ENCODE measurements at regions not wholly inside any gene's neighbourhood (a gene's known extent, or its start where the extent isn't known, plus 50 kb on each side); places are given as distances from the start of the nearest gene placed in this dataset.
"Not testable (repeated sequence)": the region's sequence is repeated elsewhere in the genome, so short reads cannot be mapped to it uniquely, and the experiment has no call there.

GRCh38 chr7:101712652-101713051 lies 83.6 kb upstream of the MYL10 start:
- no peak for DNase-seq

- DNase-seq, result no peak
Measured at GRCh38 chr7:101714097-101714496, 85.0 kb upstream of the MYL10 start.

DNA sequence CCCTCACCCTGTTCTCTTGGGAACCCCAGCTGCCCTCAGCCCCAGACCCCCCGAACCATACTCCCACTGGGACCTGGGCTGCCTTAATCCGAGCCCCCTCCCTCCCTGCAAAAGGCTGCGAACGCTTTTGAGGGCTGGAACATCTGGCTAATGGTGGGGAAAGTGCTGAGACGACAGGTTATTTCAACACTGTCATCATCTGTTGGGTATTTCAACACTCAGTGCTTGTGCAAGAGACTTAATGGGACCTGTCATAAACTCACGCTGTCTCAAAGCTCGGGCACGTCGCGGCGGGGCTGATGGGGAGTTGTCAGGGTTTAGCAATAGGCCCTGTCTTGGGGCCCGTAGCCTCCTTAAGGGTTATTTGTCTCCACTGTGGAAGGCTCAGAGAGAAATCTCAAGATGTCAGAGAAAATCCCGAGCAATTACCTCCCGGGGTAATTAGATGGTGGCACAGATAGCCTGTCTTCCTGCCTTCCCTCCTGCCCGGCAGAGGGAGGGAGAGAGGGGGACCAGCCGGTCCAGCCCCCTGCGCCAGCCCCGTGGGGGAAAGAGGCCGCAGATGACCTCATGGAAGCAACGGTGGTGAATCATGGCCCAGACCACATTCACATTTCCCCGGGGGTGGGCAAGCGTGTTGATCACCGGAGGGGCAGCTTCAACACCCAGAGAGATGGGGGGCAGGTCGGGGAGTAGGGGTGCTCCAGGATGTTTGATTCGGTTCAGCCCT lies 88.7 kb upstream of the MYL10 start:
- DNase-seq, result no peak

- no peak for DNase-seq
Measured at GRCh38 chr7:101718363-101719122, 89.4 kb upstream of the MYL10 start.

DNA sequence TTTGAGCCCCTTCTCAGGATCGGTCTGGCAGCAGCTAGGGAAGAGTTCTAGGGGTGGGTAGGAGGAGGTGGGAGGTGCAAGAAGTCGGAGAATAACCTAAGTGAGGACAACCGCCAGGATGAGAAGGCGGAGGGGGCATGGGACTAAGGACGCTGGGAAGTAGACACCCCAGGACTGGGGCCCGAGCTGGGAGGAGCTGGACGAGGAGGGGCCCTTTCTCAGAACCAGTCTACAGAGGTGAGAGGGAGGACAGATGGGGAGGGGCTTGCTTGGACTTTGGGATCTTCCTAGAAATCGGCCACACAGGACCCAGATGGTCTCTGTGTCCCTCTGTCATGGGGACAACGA lies 90.0 kb upstream of the MYL10 start:
- DNase-seq, result no peak

DNA sequence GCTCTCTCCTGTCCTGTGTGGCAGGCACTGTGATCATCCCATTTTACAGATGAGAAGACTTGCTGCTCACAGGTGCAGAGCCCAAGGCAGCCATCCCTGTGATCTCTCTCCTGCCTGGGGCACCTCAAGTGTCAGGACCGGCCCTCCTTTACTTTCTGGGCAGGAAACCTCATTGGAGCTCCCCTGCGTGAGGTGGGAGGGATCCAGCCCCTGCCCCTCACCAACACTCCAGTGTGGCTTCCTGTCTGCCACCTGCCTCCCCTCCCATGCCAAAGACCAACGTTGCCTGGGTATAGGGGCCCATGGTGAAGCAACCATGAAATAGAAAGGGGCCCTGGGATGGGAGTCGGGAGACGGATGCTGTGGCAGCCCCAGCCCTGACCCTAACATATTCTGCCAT lies 91.2 kb upstream of the MYL10 start:
- no peak for DNase-seq

DNA sequence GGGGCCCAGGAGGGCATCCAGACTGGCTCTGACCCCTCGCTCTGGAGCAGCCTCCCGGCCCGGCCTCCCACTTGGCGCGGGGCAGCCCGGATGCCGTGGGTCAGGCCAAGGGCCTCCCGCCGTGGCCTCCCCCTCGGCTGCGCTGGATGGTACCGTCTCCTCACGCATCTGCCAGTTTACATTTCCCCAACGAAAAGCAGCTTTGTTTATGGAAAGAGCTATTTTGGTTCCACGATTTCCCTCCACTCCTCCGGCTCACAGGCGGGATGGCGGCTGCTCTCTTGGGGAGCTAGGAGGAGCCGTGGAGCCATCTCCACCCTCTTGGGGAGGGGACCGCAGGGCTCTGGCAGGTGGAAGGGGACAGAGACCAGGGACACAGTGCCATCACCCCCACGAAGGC lies 93.2 kb upstream of the MYL10 start:
- no peak for DNase-seq

DNA sequence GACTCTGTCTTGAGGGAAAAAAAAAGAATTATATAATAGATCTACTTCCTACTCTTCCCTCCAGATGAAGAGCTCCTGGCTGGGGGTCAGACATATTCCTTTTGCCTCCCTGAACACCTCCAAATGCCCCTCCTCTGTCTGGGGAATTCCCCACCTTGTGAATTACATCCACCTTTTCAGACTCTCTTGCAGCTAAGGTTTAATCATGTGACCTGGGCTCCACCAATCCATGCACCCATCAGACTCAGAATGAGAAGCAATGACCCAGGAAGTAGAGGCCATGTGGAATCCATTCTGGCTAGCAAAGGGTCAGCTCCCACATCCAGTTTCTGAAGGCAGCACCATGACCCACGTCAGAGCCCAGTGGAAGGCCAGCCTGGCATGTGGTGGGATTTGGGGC lies 93.6 kb upstream of the CUX1 start:
- no peak for DNase-seq

GRCh38 chr7:101724957-101725356 lies 92.5 kb upstream of the CUX1 start:
- no peak for DNase-seq

GRCh38 chr7:101725921-101726320 lies 91.5 kb upstream of the CUX1 start:
- no peak for DNase-seq

DNA sequence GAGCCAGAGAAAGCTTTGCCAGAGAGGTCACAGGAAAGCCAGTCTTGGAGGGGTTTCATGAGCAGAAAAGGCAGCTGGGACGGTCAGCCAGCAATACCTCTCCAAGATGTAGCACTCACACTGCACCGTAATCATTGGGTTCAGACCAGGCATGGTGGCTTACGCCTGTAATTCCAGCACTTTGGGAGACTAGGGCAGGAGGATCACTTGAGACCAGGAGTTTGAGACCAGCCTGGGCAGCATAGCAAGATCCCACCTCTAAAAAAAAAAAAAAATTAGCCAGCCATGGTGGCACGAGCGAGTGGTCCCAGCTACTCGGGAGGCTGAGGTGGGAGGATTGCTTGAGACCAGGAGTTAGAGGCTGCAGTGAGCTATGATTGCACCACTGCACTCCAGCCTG lies 90.2 kb upstream of the CUX1 start:
- DNase-seq, result no peak

- no peak for DNase-seq
Measured at GRCh38 chr7:101728128-101728527, 89.3 kb upstream of the CUX1 start.

DNA sequence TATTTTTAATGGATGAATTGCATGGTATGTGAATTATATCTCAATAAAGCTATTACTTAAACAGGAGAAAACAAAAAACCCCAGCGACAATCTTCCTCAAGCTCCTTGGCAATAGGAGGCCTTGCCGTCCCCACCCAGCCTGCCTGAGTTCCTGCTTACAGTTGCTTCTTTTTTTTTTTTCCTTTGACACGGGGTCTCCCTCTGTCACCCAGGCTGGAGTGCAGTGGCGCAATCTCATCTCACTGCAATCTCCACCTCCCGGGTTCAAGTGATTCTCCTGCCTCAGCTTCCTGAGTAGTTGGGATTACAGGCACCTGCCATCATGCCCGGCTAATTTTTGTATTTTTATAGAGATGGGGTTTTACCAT lies 88.6 kb upstream of the CUX1 start:
- not testable (repeated sequence) for DNase-seq

DNA sequence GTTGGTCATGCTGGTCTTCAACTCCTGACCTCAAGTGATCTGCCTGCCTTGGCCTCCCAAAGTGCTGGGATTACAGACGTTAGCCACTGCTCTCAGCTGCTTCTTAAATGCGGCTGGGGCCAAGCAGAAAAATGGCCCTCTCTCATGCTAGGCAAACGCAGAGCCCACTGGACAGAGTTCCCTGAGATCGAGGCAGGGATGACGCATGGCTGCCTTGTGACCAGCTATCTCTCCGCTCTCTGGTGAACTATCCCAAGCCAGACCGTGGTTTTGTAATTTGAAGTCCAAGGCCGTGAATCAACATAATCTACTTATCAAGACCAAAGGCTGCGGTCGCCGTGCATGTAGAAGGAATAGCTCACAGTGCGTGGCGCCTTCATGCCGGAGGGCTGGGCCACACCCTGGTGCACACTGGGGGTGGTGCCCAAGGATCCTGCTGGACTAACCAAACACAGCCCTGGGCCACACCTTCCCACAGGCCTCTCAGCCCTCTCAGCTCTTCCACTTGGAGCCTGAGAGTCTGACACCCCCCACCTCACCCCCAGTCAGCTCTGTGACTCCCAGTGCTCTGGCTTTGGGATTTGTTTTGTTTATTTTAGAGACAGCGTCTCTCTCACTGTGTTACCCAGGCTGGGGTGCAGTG lies 88.1 kb upstream of the CUX1 start:
- no peak for DNase-seq

GRCh38 chr7:101731502-101732084 lies 85.8 kb upstream of the CUX1 start:
- no peak for DNase-seq

DNA sequence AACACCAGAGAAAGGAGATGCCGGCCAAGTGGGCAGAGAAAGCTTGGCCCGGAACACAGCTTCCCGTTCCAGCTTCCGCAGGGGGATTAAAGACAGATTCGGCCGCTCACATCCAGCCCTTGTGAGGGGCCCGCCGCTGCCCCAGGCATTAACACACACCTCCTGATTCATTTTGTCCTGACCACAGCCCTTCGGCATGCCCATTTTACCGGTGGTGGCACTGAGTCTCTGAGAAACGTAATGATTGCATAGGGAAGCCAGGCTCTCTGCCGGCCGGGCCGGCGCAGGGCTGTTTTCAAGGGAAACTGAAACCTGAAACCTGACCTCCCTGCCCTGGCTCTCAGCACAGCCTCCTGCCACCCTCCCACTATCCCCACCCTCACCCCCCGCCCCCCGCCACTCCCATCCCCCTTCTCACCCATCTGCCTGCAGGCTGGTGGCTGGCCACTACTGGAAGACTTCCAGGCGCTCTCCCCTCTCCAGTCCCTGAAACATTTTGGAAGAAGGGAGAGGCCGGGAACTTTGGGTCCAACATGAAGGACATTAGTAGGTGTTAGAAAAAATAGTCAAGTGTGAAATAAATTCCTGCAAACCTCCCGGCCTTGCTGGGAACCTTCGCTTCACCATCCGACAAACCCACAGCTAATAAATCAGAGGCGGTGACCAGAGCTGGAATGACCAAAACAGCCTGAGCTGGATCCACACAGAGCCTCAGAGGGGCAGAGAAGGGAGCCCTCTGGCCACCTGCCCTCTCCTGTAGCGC lies 83.5 kb upstream of the CUX1 start:
- DNase-seq, result no peak

DNA sequence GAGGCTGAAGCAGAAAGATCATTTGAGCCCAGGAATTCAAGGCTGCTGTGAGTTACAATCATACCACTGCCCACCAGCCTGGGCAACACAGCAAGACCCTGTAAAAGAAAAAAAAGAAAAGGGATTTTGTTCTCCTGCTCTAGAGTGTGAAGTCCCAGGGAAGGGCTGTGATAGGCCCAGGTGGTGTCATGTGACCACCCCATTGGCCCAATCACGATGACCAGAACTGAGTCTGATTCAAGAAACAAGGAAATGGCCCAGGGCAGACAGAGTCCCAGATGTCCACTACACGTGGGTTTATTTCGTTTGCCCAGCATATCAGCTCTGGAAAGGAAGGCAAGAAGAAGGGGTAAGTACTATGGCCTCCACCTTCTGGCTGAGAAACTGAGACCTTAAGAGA lies 81.3 kb upstream of the CUX1 start:
- DNase-seq, result no peak

DNA sequence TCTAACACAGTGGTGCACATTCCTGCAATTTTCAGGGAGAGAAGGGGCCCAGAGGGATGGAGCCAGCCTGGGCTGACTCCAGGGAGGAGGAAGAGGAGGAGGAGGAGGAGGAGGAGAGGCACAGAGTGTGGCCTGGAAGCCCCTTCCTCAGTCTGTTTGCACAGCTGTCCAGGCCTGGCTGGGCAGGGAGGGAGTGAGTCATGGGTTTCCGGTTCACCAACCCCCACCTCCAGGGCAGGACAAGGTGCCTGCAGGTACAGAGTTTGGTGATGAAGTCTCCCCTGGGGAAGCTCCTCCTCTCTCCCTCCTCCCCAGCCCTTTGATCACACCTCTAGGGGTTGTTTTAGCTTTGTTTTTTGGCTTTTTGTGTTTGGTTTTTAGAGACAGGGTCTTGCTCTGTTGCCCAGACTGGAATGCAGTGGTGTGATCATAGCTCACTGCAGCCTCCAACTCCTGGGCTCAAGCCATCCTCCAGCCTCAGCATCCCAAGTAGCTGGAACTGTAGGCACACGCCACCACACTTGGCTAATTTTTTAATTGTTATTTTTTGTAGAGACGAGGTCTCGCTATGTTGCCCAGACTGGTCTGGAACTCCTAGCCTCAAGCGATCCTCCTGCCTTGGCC lies 77.5 kb upstream of the CUX1 start:
- no peak for DNase-seq

- DNase-seq, result no peak
Measured at GRCh38 chr7:101740981-101741725, 76.3 kb upstream of the CUX1 start.

DNA sequence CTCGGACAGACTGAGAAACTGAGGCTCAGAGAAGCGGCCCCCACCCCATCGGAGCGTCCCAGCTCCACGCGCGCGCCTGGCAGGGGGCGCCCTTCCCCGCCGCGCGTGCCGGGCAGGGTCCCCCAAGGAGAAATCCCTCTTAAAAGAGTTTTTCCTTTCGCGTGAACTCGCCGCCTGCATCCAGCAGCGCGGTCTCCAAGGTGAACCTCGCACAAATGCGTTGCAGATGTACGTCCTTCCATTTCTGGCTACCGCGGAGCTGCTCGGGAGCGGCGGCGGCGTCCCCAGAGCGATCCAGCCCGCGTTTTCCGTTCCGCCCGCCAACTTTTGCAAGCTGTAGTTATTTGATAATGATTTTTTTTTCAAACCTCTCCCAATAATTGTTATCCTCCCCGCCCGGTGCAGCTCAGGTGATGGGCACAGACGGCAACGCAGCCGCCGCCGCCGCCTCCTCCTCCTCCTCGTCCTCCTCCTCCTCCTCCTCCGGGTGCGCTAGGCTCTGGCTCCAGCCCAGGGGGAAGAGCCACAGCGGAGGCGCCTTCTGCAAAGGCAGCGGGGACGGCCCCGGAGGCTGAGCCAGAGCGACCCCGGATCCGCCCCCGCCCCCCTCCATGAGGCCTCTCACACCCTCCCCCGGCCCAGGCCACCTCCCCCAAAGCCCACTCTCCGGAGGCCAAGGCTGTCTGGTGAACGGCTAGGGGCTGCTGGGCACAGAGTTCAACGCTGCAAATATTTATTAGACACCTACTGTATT lies 74.0 kb upstream of the CUX1 start:
- DNase-seq, result peak; percentile 49 to 53

- no peak for DNase-seq
Measured at GRCh38 chr7:101743995-101744360, 73.4 kb upstream of the CUX1 start.
